OCI-LY7 (cell line): ENCODE measurements at regions not wholly inside any gene's neighbourhood (a gene's known extent, or its start where the extent isn't known, plus 50 kb on each side); places are given as distances from the start of the nearest gene placed in this dataset.

ENCODE experiments used
- BruUV-seq: library from RNA; stranded (reverse); fragments of 400-500 nt; replicated peaks from 2 replicates; lab custom pipeline; 2021; lab: Mats Ljungman, UMichigan
- CTCF ChIA-PET: fragments of 300-600 bp; sonication (Branson Sonifier 250); formaldehyde crosslinking; loops from one replicate; lab custom pipeline; 2022; ENCODE audit warnings: antibody characterized with exemption; ENCODE audit not compliant: unreplicated experiment; lab: Charles Lee
- POLR2A ChIA-PET: fragments of 300-600 bp; sonication (Branson Sonifier 250); formaldehyde crosslinking; loops from one replicate; lab custom pipeline; 2022; ENCODE audit warnings: antibody characterized with exemption; lab: Charles Lee
- DNase-seq: peaks from one replicate; pipeline ENCODE4 v3.0.0-alpha.2; 2015; ENCODE audit warnings: low spot score
- H2AFZ ChIP-seq: fragments of 200-600 bp; sonication (generic), shearing (Covaris generic); 2 replicates; pipeline ENCODE4 v1.6.1; 2014; ENCODE audit warnings: mild to moderate bottlenecking, antibody characterized with exemption, low read length, moderate library complexity
- H3K27ac ChIP-seq: fragments of 200-600 bp; sonication (generic); 2 replicates; pipeline ENCODE4 v1.5.1; 2014; ENCODE audit warnings: mixed run types, low read depth, mild to moderate bottlenecking, moderate library complexity, low read length, inconsistent platforms; ENCODE audit not compliant: poor library complexity, severe bottlenecking
- H3K36me3 ChIP-seq: fragments of 200-600 bp; sonication (generic); 2 replicates; pipeline ENCODE4 v1.6.1; 2014; ENCODE audit warnings: mild to moderate bottlenecking, antibody characterized with exemption, low read length, moderate library complexity, mixed read lengths; ENCODE audit not compliant: insufficient read depth
- H3K4me1 ChIP-seq: fragments of 200-600 bp; sonication (generic); 2 replicates; pipeline ENCODE4 v1.5.1; 2014; ENCODE audit warnings: mild to moderate bottlenecking, low read length; ENCODE audit not compliant: insufficient read depth, poor library complexity, severe bottlenecking
- H3K4me2 ChIP-seq: fragments of 200-600 bp; sonication (generic); 2 replicates; pipeline ENCODE4 v1.6.1; 2014; ENCODE audit warnings: mild to moderate bottlenecking, low read length
- H3K4me3 ChIP-seq: fragments of 200-600 bp; sonication (generic); 2 replicates; pipeline ENCODE4 v1.5.1; 2014; ENCODE audit warnings: mild to moderate bottlenecking, low read depth, low read length; ENCODE audit not compliant: poor library complexity, severe bottlenecking
- H3K79me2 ChIP-seq: fragments of 200-600 bp; sonication (generic); 2 replicates; pipeline ENCODE4 v1.6.1; 2016; ENCODE audit warnings: low read depth, mild to moderate bottlenecking, low read length, moderate library complexity, mixed read lengths; ENCODE audit not compliant: insufficient read depth
- H3K9me2 ChIP-seq: fragments of 200-600 bp; sonication (generic); 2 replicates; pipeline ENCODE4 v1.6.1; 2016; ENCODE audit warnings: mild to moderate bottlenecking, low read length, mixed read lengths; ENCODE audit not compliant: insufficient read depth
- H3K9me3 ChIP-seq: fragments of 200-600 bp; sonication (generic); 2 replicates; pipeline ENCODE4 v1.6.1; 2014; ENCODE audit warnings: mild to moderate bottlenecking, mixed run types, low read length, mixed read lengths
- H4K20me1 ChIP-seq: fragments of 200-600 bp; sonication (generic); 2 replicates; pipeline ENCODE4 v1.6.1; 2014; ENCODE audit warnings: mild to moderate bottlenecking, antibody characterized with exemption, low read length, moderate library complexity, mixed read lengths; ENCODE audit not compliant: insufficient read depth
- EZH2phosphoT487 ChIP-seq: fragments of 200-600 bp; sonication (generic); IDR thresholded peaks from 2 replicates; pipeline ENCODE4 v1.6.1; 2018; ENCODE audit warnings: low read depth, borderline replicate concordance, mild to moderate bottlenecking, mixed run types, antibody characterized with exemption, low read length, moderate library complexity, mixed read lengths
- intact Hi-C: fragments of 100-400 bp; cut with micrococcal nuclease; formaldehyde crosslinking; loops from one replicate; pipeline ENCODE4 v1.10.0; 2022; ENCODE audit not compliant: unreplicated experiment
- TF ChIP-seq, protein P1 (sequence below): fragments of 200-600 bp; sonication (generic); conservative IDR thresholded peaks from 2 replicates; pipeline ENCODE4 v1.5.1; 2014; ENCODE audit warnings: mild to moderate bottlenecking, antibody characterized with exemption, low read length, moderate library complexity, mixed read lengths

DNA sequence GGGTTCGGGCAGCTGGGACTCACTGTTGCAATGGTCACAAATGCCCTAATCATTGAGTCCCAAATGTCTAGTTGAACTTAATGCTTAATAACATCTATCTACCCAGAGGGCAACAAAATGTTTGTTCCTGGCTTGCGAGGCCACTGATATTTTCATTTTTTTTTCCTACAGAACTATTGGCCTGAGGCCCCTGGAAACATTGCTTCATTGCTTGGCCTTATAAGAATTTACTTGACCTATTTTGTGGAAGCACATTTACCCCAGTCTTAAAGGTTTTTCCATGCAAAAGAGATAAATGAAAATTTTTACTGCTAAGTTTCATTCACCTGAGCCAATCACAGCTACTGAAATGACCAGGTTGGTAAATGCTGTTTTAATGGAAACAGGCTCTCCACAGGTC, 133.1 kb upstream of the RIPOR2 start:
- TF ChIP-seq EZH2phosphoT487: no peak
- peaks cover 2% of the 10 kb centered on the region for H3K4me1 ChIP-seq
- H4K20me1 ChIP-seq: no peaks in the 10 kb centered on the region
- H3K27ac ChIP-seq: no peak overlapping the region
- H2AFZ ChIP-seq: no peak overlapping the region
- intact Hi-C loops: no loop called here
- CTCF ChIA-PET: no interaction called here
- H3K36me3 ChIP-seq: no peaks in the 10 kb centered on the region
- POLR2A ChIA-PET: interaction anchor here (1.1 to 1.4 kb wide), 2 partner anchors 20 to 251 kb away, joined by 3 read pairs; no protein-coding TSS in a partner anchor
- DNase-seq: no peak
- H3K9me2 ChIP-seq: no peaks in the 10 kb centered on the region
- no TSS peak for BruUV-seq
- H3K4me3 ChIP-seq: no peak overlapping the region
- no peak overlapping the region for H3K4me2 ChIP-seq
- H3K79me2 ChIP-seq: no peaks in the 10 kb centered on the region
- no peaks in the 10 kb centered on the region for H3K9me3 ChIP-seq

DNA sequence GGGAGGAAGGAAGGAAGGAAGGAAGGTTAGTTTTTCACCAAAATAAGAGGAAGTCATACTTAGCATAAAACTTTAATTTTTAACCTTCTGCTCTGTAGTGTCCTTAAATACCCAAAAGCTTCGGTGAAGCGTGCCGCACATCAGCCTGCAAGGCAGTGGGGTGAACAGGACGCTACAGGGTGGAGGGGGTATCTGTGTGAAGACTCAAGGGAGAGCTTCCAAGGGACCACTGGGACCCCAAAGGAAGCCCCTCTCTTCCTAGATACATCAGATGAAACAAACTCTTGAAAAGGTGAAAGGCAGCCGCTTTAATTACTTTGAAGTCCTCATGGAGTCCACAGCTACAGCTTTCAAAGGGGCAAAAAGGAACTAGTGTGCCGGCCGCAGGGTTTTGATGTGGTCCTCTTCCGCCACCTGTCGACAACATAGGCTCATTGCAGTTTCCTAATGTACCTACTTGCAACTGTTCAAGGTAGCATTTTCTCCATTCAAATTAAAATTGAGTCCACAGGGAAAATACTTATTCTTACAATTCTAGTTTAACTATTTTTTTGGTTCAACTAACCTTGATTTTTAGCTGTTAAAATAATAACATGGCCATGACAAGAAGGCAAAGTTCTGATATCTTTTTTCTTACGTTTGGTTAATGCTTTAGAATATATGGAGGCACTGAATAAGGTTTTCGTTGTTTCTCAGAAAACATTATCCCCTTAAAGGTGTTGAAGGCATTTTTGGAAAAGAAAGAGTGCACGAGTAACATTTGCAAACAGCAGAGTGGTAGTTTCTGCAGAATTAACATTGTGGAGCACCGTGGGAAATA, 135.0 kb upstream of the RIPOR2 start:
- Histone ChIP-seq H3K4me3 (peak overlapping the region; percentile 26), H2AFZ (0 out of 2 replicates have a peak overlapping the region, but pooled peaks have one; percentile 33), H3K9me2 (no peaks in the 10 kb centered on the region), H3K79me2 (no peaks in the 10 kb centered on the region), H4K20me1 (no peaks in the 10 kb centered on the region), H3K4me1 (peaks cover 2% of the 10 kb centered on the region), H3K27ac (peak overlapping the region; percentile 18), H3K4me2 (peak overlapping the region; percentile 48; the same call in 1 of the 2 replicates), H3K36me3 (no peaks in the 10 kb centered on the region), H3K9me3 (no peaks in the 10 kb centered on the region)
- no TSS peak for BruUV-seq
- DNase-seq: peak; percentile 90
- TF ChIP-seq EZH2phosphoT487: no peak
- TF ChIP-seq, protein P1, sequence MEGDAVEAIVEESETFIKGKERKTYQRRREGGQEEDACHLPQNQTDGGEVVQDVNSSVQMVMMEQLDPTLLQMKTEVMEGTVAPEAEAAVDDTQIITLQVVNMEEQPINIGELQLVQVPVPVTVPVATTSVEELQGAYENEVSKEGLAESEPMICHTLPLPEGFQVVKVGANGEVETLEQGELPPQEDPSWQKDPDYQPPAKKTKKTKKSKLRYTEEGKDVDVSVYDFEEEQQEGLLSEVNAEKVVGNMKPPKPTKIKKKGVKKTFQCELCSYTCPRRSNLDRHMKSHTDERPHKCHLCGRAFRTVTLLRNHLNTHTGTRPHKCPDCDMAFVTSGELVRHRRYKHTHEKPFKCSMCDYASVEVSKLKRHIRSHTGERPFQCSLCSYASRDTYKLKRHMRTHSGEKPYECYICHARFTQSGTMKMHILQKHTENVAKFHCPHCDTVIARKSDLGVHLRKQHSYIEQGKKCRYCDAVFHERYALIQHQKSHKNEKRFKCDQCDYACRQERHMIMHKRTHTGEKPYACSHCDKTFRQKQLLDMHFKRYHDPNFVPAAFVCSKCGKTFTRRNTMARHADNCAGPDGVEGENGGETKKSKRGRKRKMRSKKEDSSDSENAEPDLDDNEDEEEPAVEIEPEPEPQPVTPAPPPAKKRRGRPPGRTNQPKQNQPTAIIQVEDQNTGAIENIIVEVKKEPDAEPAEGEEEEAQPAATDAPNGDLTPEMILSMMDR: peak; percentile 99
- intact Hi-C loops: loop anchor here (1.0 to 2.0 kb wide), 3 partner anchors 44 to 488 kb away; no protein-coding TSS in a partner anchor
- ChIA-PET POLR2A (interaction anchor here (0.6 to 1.8 kb wide), 2 partner anchors 44 to 296 kb away, joined by 3 to 7 read pairs; partner anchors contain the start of gene GMNN), CTCF (interaction anchor here (0.5 to 1.1 kb wide), 2 partner anchors 213 to 621 kb away, joined by 3 to 5 read pairs; no protein-coding TSS in a partner anchor)

DNA sequence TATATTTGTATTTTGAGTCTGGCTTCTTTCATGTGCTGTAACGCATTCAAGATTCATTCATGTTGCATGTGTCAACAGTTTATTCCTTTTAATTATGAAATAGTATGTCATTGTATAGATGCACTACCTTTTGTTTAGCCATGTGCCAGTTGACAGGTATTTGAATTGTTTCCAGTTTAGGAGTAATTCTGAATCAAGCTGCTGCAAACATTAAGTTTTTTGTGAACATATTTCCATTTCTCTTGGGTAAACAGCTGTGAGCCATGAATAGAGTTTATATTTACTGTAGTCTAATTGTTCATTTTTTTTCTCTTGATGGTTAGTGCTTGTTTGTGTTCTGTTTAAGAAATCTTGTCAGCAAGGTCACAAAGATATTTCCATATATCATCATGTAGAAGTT, 142.4 kb upstream of the RIPOR2 start:
- Histone ChIP-seq H3K79me2 (no peaks in the 10 kb centered on the region), H3K9me2 (no peaks in the 10 kb centered on the region), H3K9me3 (no peaks in the 10 kb centered on the region), H3K4me3 (no peak overlapping the region), H2AFZ (no peak overlapping the region), H3K36me3 (no peaks in the 10 kb centered on the region), H3K4me2 (no peak overlapping the region), H3K4me1 (no peaks in the 10 kb centered on the region), H4K20me1 (no peaks in the 10 kb centered on the region), H3K27ac (no peak overlapping the region)
- no peak for TF ChIP-seq EZH2phosphoT487
- TF ChIP-seq, protein P1: no peak
- ChIA-PET CTCF (no interaction called here), POLR2A (interaction anchor here (0.7 kb wide), 1 partner anchor 33 kb away, joined by 3 read pairs; no protein-coding TSS in a partner anchor)
- intact Hi-C loops: no loop called here
- no peak for DNase-seq
- BruUV-seq: no TSS peak
